ENCODE measurements at regions not wholly inside any gene's neighbourhood (a gene's known extent, or its start where the extent isn't known, plus 50 kb on each side); places are given as distances from the start of the nearest gene placed in this dataset. TPM values are rescaled to one million over a fixed set of nuclear protein-coding genes. Genes with fewer than 3 reads are reported as not detected.

Small RNAs in the stretch of these regions (small RNA-seq; reads per million reads assigned to genes)
- gene RNU6-617P = not detected
